Epithelial cell of esophagus (primary cell): ENCODE measurements at regions not wholly inside any gene's neighbourhood (a gene's known extent, or its start where the extent isn't known, plus 50 kb on each side); places are given as distances from the start of the nearest gene placed in this dataset.

Experiments used
- DNase-seq: peaks from one replicate; pipeline ENCODE4 v3.0.0; 2010; ENCODE audit warnings: low read depth
- H3K4me3 ChIP-seq: 2 replicates; pipeline ENCODE4 v1.5.1; 2011; ENCODE audit warnings: mild to moderate bottlenecking, low read length, control low read depth
- CTCF ChIP-seq: IDR thresholded peaks from 2 replicates; pipeline ENCODE4 v1.5.1; 2011; ENCODE audit warnings: low read depth, mild to moderate bottlenecking, low read length, control low read depth, inconsistent platforms; ENCODE audit not compliant: insufficient read depth; ENCODE audit errors: missing control alignments

GRCh38 chr20:7829776-7830175, 110.5 kb downstream of the HAO1 start:
- DNase-seq = no peak
- no peak for TF ChIP-seq CTCF
- no peak overlapping the region for H3K4me3 ChIP-seq
